ENCODE measurements at regions not wholly inside any gene's neighbourhood (a gene's known extent, or its start where the extent isn't known, plus 50 kb on each side); places are given as distances from the start of the nearest gene placed in this dataset.

DNA sequence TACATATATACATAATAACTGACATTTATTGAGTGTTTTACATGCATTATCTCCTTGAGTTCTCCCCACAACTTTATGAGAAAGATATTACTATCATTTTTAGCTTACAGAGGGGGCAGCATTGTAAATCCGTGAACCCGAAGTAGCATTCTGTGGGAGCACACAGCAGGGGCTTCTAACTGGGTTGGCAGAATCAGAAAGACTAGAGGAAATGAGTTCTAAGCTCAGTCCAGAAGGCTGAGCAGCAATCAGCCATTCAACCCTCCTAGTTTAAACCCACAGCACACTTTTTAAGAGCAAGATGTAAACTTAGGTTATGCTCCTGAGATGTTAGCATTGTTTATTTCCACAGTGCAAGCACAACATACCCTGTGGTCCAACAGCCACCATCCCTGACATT lies 177.2 kb downstream of the TMEM38B start:
- TF ChIP-seq, protein P1, sequence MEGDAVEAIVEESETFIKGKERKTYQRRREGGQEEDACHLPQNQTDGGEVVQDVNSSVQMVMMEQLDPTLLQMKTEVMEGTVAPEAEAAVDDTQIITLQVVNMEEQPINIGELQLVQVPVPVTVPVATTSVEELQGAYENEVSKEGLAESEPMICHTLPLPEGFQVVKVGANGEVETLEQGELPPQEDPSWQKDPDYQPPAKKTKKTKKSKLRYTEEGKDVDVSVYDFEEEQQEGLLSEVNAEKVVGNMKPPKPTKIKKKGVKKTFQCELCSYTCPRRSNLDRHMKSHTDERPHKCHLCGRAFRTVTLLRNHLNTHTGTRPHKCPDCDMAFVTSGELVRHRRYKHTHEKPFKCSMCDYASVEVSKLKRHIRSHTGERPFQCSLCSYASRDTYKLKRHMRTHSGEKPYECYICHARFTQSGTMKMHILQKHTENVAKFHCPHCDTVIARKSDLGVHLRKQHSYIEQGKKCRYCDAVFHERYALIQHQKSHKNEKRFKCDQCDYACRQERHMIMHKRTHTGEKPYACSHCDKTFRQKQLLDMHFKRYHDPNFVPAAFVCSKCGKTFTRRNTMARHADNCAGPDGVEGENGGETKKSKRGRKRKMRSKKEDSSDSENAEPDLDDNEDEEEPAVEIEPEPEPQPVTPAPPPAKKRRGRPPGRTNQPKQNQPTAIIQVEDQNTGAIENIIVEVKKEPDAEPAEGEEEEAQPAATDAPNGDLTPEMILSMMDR (IDR thresholded peaks at IDR 0.05; ENCODE audit: poor library complexity, severe bottlenecking): no peak
- TF ChIP-seq POLR2AphosphoS5 (IDR thresholded peaks at IDR 0.05): no peak
- TF ChIP-seq EZH2 (IDR thresholded peaks at IDR 0.05; ENCODE audit: borderline replicate concordance, insufficient read depth, low read length, poor library complexity, severe bottlenecking): no peak
- TF ChIP-seq, protein P2, sequence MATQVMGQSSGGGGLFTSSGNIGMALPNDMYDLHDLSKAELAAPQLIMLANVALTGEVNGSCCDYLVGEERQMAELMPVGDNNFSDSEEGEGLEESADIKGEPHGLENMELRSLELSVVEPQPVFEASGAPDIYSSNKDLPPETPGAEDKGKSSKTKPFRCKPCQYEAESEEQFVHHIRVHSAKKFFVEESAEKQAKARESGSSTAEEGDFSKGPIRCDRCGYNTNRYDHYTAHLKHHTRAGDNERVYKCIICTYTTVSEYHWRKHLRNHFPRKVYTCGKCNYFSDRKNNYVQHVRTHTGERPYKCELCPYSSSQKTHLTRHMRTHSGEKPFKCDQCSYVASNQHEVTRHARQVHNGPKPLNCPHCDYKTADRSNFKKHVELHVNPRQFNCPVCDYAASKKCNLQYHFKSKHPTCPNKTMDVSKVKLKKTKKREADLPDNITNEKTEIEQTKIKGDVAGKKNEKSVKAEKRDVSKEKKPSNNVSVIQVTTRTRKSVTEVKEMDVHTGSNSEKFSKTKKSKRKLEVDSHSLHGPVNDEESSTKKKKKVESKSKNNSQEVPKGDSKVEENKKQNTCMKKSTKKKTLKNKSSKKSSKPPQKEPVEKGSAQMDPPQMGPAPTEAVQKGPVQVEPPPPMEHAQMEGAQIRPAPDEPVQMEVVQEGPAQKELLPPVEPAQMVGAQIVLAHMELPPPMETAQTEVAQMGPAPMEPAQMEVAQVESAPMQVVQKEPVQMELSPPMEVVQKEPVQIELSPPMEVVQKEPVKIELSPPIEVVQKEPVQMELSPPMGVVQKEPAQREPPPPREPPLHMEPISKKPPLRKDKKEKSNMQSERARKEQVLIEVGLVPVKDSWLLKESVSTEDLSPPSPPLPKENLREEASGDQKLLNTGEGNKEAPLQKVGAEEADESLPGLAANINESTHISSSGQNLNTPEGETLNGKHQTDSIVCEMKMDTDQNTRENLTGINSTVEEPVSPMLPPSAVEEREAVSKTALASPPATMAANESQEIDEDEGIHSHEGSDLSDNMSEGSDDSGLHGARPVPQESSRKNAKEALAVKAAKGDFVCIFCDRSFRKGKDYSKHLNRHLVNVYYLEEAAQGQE (IDR thresholded peaks at IDR 0.05; ENCODE audit: borderline replicate concordance): no peak
- TF ChIP-seq RAD21 (conservative IDR thresholded peaks at IDR 0.05): no peak
- no peak for TF ChIP-seq SMC3 (conservative IDR thresholded peaks at IDR 0.05; ENCODE audit: poor library complexity)

Measured in neural cell (in vitro differentiated cells).